ENCODE measurements at regions not wholly inside any gene's neighbourhood (a gene's known extent, or its start where the extent isn't known, plus 50 kb on each side); places are given as distances from the start of the nearest gene placed in this dataset.

GRCh38 chrX:122770581-122770980, 413.5 kb upstream of the GRIA3 start:
- no peak for TF ChIP-seq CTCF (IDR thresholded peaks at IDR 0.05)
- TF ChIP-seq EZH2 (IDR thresholded peaks at IDR 0.05; ENCODE audit: borderline replicate concordance, insufficient read depth, low read depth, low read length, poor library complexity, severe bottlenecking): no peak

Data from B cell (primary cell).